GM12875 (cell line): ENCODE measurements at regions not wholly inside any gene's neighbourhood (a gene's known extent, or its start where the extent isn't known, plus 50 kb on each side); places are given as distances from the start of the nearest gene placed in this dataset.

Experiments used
- H3K4me3 ChIP-seq: one replicate; pipeline ENCODE4 v1.5.1; 2011; ENCODE audit warnings: low read depth, low read length, control low read depth
- TF ChIP-seq, protein P1 (sequence below): IDR thresholded peaks from 2 replicates; pipeline ENCODE4 v1.5.1; 2011; ENCODE audit warnings: low read depth, mild to moderate bottlenecking, control low read depth, inconsistent platforms, low read length, moderate library complexity, borderline replicate concordance; ENCODE audit not compliant: insufficient read depth

DNA sequence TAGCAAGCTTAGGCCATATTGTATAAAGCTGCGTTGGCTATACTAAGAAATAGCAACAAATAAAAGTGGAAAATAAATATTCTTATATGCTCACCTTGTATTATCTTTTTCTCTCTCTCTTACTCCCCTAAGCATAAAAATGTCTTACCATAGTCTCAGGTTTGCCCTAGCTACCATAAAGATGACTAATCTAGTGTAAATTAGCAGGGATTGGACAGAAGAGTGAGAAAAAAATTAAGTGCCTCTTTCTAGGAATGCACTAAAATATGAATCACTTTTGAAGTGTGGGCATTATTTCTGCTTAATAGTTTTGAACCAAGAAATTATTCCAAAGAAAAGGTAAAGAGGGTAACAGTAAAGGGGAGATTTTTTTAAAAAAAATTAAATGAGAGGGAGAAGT, 201.3 kb downstream of the HINT1 start:
- TF ChIP-seq, protein P1, sequence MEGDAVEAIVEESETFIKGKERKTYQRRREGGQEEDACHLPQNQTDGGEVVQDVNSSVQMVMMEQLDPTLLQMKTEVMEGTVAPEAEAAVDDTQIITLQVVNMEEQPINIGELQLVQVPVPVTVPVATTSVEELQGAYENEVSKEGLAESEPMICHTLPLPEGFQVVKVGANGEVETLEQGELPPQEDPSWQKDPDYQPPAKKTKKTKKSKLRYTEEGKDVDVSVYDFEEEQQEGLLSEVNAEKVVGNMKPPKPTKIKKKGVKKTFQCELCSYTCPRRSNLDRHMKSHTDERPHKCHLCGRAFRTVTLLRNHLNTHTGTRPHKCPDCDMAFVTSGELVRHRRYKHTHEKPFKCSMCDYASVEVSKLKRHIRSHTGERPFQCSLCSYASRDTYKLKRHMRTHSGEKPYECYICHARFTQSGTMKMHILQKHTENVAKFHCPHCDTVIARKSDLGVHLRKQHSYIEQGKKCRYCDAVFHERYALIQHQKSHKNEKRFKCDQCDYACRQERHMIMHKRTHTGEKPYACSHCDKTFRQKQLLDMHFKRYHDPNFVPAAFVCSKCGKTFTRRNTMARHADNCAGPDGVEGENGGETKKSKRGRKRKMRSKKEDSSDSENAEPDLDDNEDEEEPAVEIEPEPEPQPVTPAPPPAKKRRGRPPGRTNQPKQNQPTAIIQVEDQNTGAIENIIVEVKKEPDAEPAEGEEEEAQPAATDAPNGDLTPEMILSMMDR, result no peak
- no peak overlapping the region for H3K4me3 ChIP-seq

DNA sequence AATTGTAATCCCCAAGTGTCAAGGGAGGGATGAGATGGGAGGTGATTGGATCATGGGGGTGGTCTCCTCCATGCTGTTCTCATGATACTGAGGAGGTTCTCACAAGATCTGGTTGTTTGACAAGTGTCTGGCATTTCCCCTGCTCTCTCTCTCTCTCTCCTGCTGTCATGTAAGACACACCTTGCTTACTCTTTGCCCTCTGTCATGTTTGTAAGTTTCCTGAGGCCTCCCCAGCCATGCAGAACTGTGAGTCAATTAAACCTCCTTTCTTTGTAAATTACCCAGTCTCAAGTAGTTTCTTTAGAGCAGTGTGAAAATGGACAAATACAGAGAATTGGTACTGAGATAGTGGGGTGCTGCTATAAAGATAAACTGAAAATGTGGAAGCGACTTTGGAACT, 207.9 kb downstream of the HINT1 start:
- no peak overlapping the region for H3K4me3 ChIP-seq
- TF ChIP-seq, protein P1, result no peak

- TF ChIP-seq, protein P1, result no peak
- H3K4me3 ChIP-seq, result no peak overlapping the region
Observed at GRCh38 chr5:130955041-130955440, 210.0 kb downstream of the HINT1 start.

DNA sequence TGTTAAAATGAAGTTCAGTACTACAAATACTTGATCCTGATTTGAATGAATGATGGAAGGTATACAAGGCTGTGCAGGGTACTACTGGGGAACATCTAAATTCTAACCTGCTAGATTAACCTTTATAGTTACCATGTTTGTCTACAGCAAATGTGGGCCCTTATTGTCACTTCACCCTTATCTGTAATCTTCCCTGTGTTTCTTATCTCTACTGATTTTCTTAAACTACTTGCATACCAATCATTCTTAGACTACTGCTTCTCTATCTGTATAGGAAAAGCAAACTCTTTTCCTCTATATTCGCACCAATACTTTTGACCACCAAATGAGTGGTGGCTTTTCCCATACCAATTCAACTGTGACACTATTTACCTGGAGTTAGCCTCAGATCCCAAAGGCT, 210.7 kb downstream of the HINT1 start:
- H3K4me3 ChIP-seq, result no peak overlapping the region
- TF ChIP-seq, protein P1, result no peak

DNA sequence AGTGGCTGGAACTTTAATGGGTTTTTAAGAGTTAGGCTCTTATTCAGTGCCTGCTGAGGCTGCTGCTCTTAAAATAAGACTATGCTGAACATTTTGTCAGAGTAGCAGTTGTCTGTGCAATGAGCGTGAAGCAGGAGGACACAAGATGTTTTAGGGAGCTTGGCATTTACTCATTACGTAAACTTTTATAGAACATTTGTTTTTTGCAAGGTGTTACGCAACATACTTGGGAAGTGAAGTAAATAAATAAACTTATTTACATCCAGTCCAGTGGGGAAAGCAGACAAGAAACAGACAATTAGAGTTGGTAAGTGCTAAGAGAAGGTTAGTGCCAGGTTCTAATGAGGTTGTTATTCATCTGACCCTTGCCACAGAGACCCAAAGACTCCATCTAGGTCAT, 226.0 kb downstream of the HINT1 start:
- TF ChIP-seq, protein P1, result no peak
- no peak overlapping the region for H3K4me3 ChIP-seq

DNA sequence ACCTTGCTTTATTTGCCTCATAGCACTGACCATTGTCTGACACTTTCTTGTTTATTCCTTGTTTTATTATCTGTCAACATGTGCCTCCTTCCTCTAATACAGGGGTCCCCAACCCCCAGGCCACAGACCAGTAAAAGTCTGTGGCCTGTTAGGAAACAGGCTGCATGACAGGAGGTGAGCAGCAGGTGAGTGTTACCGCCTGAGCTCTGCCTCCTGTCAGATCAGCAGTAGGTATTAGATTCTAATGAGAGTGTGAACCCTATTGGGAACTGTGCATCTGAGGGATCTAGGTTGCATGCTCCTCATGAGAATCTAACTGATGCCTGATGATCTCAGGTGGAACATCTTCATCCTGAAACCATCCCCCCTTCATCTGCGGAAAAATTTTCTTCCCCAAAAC, 228.0 kb downstream of the HINT1 start:
- TF ChIP-seq, protein P1, result no peak
- H3K4me3 ChIP-seq, result no peak overlapping the region

DNA sequence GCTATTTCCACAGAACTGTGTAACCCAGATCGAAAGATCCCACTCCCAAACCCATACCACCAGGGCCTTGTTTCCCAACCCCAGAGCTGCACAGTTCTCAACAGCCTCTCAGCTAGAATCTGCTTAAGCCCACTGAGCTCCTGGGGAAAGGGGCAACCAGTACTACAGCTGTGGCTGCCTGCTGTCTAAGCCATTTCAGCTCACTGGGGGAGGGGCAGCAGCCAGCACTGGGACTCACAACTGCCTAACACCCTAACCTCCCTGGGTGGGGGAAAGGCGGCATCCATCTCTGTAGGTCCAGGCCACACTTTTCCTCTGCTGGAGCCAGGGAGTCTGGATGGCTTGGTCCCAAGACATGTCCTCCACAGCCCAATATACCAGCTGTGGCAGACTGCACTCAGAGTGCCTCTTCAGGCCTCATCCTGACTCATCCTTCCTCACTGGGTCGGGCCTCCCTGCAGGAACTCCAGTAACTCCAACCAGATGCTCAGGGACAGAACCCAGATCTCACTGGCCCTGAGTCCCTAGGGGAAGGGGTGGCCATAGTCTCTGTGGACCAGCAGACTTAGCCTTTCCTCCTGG, 241.4 kb downstream of the HINT1 start:
- TF ChIP-seq, protein P1, result no peak
- H3K4me3 ChIP-seq, result no peak overlapping the region
